ENCODE measurements at regions not wholly inside any gene's neighbourhood (a gene's known extent, or its start where the extent isn't known, plus 50 kb on each side); places are given as distances from the start of the nearest gene placed in this dataset.

- TF ChIP-seq ZNF112 (tag by site-specific recombination; IDR thresholded peaks at IDR 0.05) = no peak
- TF ChIP-seq CTCF (tag by site-specific recombination; IDR thresholded peaks at IDR 0.05) = no peak
- no peak for TF ChIP-seq ZNF530 (tag by site-specific recombination; IDR thresholded peaks at IDR 0.05; ENCODE audit: low read depth)
- no peak for TF ChIP-seq ZNF121 (tag by site-specific recombination; IDR thresholded peaks at IDR 0.05)
- no peak for TF ChIP-seq ZBTB20 (tag by site-specific recombination; IDR thresholded peaks at IDR 0.05)
- no peak for TF ChIP-seq ZNF548 (tag by site-specific recombination; IDR thresholded peaks at IDR 0.05)
- no peak for TF ChIP-seq TCF7L2 (IDR thresholded peaks at IDR 0.05; ENCODE audit: borderline replicate concordance, low read depth, low read length)
- TF ChIP-seq ZNF707 (tag by site-specific recombination; IDR thresholded peaks at IDR 0.05) = no peak
- no peak for TF ChIP-seq REPIN1 (tag by site-specific recombination; IDR thresholded peaks at IDR 0.05; ENCODE audit: low read depth)
- TF ChIP-seq ZNF544 (tag by site-specific recombination; IDR thresholded peaks at IDR 0.05) = no peak
- no peak for TF ChIP-seq ZBTB48 (tag by site-specific recombination; IDR thresholded peaks at IDR 0.05)
- no peak for TF ChIP-seq SP2 (tag by site-specific recombination; IDR thresholded peaks at IDR 0.05)
Measured at GRCh38 chr4:104693601-104694201, 199.0 kb upstream of the CXXC4 start.

Data from HEK293 (cell line).